UCSD-AML1 (cell line): ENCODE measurements at regions not wholly inside any gene's neighbourhood (a gene's known extent, or its start where the extent isn't known, plus 50 kb on each side); places are given as distances from the start of the nearest gene placed in this dataset.
"Not testable (repeated sequence)": the region's sequence is repeated elsewhere in the genome, so short reads cannot be mapped to it uniquely, and the experiment has no call there.

Source experiments
- DNase-seq: peaks from one replicate; lab custom pipeline; 2025; ENCODE audit not compliant: unreplicated experiment; lab: John Stamatoyannopoulos, UW

- no peak for DNase-seq
These were observed 364.1 kb upstream of the RORB start for GRCh38 chr9:74132986-74133385.

GRCh38 chr9:74133921-74134320 is 363.2 kb upstream of the RORB start:
- DNase-seq, result no peak

GRCh38 chr9:74138182-74138581 is 359.0 kb upstream of the RORB start:
- no peak for DNase-seq

GRCh38 chr9:74140141-74140540 is 357.0 kb upstream of the RORB start:
- DNase-seq, result no peak

GRCh38 chr9:74147906-74148305 is 349.2 kb upstream of the RORB start:
- no peak for DNase-seq

GRCh38 chr9:74172874-74173273 is 324.3 kb upstream of the RORB start:
- DNase-seq, result no peak

GRCh38 chr9:74173284-74173683 is 323.9 kb upstream of the RORB start:
- no peak for DNase-seq

GRCh38 chr9:74197771-74198170 is 299.4 kb upstream of the RORB start:
- DNase-seq, result not testable (repeated sequence)

GRCh38 chr9:74205056-74205455 is 292.1 kb upstream of the RORB start:
- no peak for DNase-seq

GRCh38 chr9:74218385-74219063 is 278.6 kb upstream of the RORB start:
- DNase-seq, result no peak

- no peak for DNase-seq
These were observed 276.8 kb upstream of the RORB start for GRCh38 chr9:74220327-74220726.

- no peak for DNase-seq
These were observed 260.3 kb upstream of the RORB start for GRCh38 chr9:74236857-74237256.

- DNase-seq, result no peak
These were observed 251.2 kb upstream of the RORB start for GRCh38 chr9:74245866-74246497.

- DNase-seq, result no peak
These were observed 241.6 kb upstream of the RORB start for GRCh38 chr9:74255489-74255984.

- no peak for DNase-seq
These were observed 221.1 kb upstream of the RORB start for GRCh38 chr9:74275872-74276508.

GRCh38 chr9:74277532-74277931 is 219.6 kb upstream of the RORB start:
- no peak for DNase-seq

GRCh38 chr9:74281674-74282073 is 215.5 kb upstream of the RORB start:
- no peak for DNase-seq

- no peak for DNase-seq
These were observed 214.4 kb upstream of the RORB start for GRCh38 chr9:74282526-74283253.

GRCh38 chr9:74284581-74285450 is 212.3 kb upstream of the RORB start:
- no peak for DNase-seq

- DNase-seq, result no peak
These were observed 203.7 kb upstream of the RORB start for GRCh38 chr9:74293479-74293878.

- DNase-seq, result no peak
These were observed 193.2 kb upstream of the RORB start for GRCh38 chr9:74303945-74304344.
